Fibroblast of lung (primary cell): ENCODE measurements at regions not wholly inside any gene's neighbourhood (a gene's known extent, or its start where the extent isn't known, plus 50 kb on each side); places are given as distances from the start of the nearest gene placed in this dataset.

Experiments
- DNase-seq, 2 donors: peaks; one replicate each; pipeline versions ENCODE4 v3.0.0 to v3.0.0-alpha.2; 2010; ENCODE audit warnings: low read depth in 2 of 2
- H2AFZ ChIP-seq: 2 replicates; pipeline ENCODE4 v1.5.1; 2012; ENCODE audit warnings: low read length, control low read depth, inconsistent platforms
- H3K27ac ChIP-seq: 2 replicates; pipeline ENCODE4 v1.5.1; 2011; ENCODE audit warnings: low read length, control low read depth; ENCODE audit not compliant: insufficient read depth
- H3K27me3 ChIP-seq: 2 replicates; pipeline ENCODE4 v1.5.1; 2011; ENCODE audit warnings: mild to moderate bottlenecking, low read length; ENCODE audit not compliant: control insufficient read depth, insufficient read depth
- H3K36me3 ChIP-seq: 2 replicates; pipeline ENCODE4 v1.5.1; 2011; ENCODE audit warnings: low read length; ENCODE audit not compliant: control insufficient read depth, insufficient read depth
- H3K4me1 ChIP-seq: 2 replicates; pipeline ENCODE4 v1.5.1; 2011; ENCODE audit warnings: low read length; ENCODE audit not compliant: control insufficient read depth, insufficient read depth; ENCODE audit errors: extremely low read depth
- H3K4me2 ChIP-seq: 2 replicates; pipeline ENCODE4 v1.5.1; 2011; ENCODE audit warnings: low read length, control low read depth; ENCODE audit not compliant: insufficient read depth; ENCODE audit errors: extremely low read depth
- H3K4me3 ChIP-seq, 4 experiments: fragments of 200-600 bp in 1 of 4; sonication (generic) in 1 of 4; replicated peaks in 1 of 4; 2 replicates each; pipeline ENCODE4 v1.5.1; 2011 to 2016; ENCODE audit warnings: low read length in 4 of 4, low read depth in 3 of 4, mild to moderate bottlenecking in 3 of 4, control low read depth in 2 of 4, inconsistent platforms in 1 of 4, mixed read lengths in 1 of 4; ENCODE audit not compliant: insufficient read depth in 1 of 4; ENCODE audit errors: control extremely low read depth in 1 of 4
- H3K79me2 ChIP-seq: 2 replicates; pipeline ENCODE4 v1.5.1; 2012; ENCODE audit warnings: mild to moderate bottlenecking, low read length, inconsistent platforms; ENCODE audit not compliant: control insufficient read depth, insufficient read depth
- H3K9ac ChIP-seq: 2 replicates; pipeline ENCODE4 v1.5.1; 2011; ENCODE audit warnings: mild to moderate bottlenecking, low read length, control low read depth; ENCODE audit not compliant: insufficient read depth
- H3K9me3 ChIP-seq: 2 replicates; pipeline ENCODE4 v1.5.1; 2012; ENCODE audit warnings: low read depth, low read length; ENCODE audit not compliant: control insufficient read depth, insufficient read depth
- H4K20me1 ChIP-seq: 2 replicates; pipeline ENCODE4 v1.5.1; 2011; ENCODE audit warnings: low read length; ENCODE audit not compliant: control insufficient read depth, insufficient read depth; ENCODE audit errors: extremely low read depth
- EZH2 ChIP-seq: IDR thresholded peaks from 2 replicates; pipeline ENCODE4 v1.5.1; 2012; ENCODE audit warnings: low read length, control low read depth, mild to moderate bottlenecking; ENCODE audit errors: missing control alignments
- TF ChIP-seq, protein P1 (sequence below), 2 donors: IDR thresholded peaks in 1 of 2; conservative IDR thresholded peaks in 1 of 2; 1 replicate in 1 of 2; 2 replicates in 1 of 2; pipeline ENCODE4 v1.5.1; 2011 to 2012; ENCODE audit warnings: low read length in 2 of 2, control low read depth in 1 of 2, inconsistent platforms in 1 of 2, low read depth in 1 of 2, mild to moderate bottlenecking in 1 of 2

DNA sequence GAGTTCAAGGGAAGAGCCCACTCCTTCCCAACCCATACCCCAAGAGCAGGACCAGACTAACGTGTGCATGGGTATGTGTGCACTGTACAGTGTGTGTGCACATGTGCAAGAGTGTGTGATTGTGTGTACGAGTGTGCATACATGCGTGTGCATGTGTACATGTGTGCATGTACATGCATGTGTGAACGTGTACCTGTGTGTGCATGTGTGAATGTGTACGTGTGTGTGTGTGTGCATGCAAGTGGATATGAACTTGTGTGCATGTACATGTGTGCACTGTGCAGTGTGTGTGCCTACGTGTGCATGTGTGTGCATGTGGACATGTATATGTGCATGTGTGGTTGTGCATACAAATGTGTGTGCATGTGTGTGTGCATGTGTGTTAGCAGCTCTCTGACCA, 223.1 kb downstream of the RBFOX3 start:
- H3K9me3 ChIP-seq = no peaks in the 10 kb centered on the region
- H3K79me2 ChIP-seq = no peaks in the 10 kb centered on the region
- TF ChIP-seq, protein P1, sequence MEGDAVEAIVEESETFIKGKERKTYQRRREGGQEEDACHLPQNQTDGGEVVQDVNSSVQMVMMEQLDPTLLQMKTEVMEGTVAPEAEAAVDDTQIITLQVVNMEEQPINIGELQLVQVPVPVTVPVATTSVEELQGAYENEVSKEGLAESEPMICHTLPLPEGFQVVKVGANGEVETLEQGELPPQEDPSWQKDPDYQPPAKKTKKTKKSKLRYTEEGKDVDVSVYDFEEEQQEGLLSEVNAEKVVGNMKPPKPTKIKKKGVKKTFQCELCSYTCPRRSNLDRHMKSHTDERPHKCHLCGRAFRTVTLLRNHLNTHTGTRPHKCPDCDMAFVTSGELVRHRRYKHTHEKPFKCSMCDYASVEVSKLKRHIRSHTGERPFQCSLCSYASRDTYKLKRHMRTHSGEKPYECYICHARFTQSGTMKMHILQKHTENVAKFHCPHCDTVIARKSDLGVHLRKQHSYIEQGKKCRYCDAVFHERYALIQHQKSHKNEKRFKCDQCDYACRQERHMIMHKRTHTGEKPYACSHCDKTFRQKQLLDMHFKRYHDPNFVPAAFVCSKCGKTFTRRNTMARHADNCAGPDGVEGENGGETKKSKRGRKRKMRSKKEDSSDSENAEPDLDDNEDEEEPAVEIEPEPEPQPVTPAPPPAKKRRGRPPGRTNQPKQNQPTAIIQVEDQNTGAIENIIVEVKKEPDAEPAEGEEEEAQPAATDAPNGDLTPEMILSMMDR (conservative IDR thresholded peaks at IDR 0.05 in 1 of 2, IDR thresholded peaks at IDR 0.05 in 1 of 2; ENCODE audit: low read depth in 1 of 2, low read length in 2 of 2) = no peak
- no peak for TF ChIP-seq EZH2
- no peak overlapping the region for H2AFZ ChIP-seq
- no peaks in the 10 kb centered on the region for H4K20me1 ChIP-seq
- H3K27me3 ChIP-seq = peaks cover 7% of the 10 kb centered on the region
- DNase-seq = no peak
- H3K36me3 ChIP-seq = no peaks in the 10 kb centered on the region
- H3K4me2 ChIP-seq = no peak overlapping the region
- no peak overlapping the region for H3K9ac ChIP-seq
- no peaks in the 10 kb centered on the region for H3K4me1 ChIP-seq
- H3K4me3 ChIP-seq = no peak overlapping the region
- no peak overlapping the region for H3K27ac ChIP-seq

DNA sequence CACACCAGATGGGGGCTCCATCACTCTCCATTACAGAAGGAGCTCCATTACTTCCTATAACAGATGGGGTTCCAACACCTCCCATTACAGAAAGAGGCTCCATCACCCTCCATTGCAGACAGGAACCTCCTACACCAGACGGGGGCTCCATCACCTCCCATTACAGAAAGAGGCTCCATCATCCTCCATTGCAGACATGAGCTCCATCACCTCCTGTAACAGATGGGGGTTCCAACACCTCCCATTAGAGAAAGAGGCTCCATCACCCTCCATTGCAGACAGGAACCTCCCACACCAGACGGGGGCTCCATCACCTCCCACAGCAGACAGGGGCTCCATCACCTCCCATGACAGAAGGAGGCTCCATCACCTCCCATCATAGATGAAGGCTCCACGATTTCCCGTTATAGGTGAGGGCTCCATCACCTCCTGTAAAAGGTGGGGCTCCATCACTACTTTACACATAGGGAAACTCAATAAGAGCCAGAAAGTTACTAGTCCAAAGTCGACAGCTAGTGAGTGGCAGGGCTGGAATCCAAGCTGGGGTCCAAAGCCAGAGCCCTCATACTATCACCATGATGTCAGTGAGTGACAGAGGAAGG, 224.8 kb downstream of the RBFOX3 start:
- no peak overlapping the region for H3K9ac ChIP-seq

DNA sequence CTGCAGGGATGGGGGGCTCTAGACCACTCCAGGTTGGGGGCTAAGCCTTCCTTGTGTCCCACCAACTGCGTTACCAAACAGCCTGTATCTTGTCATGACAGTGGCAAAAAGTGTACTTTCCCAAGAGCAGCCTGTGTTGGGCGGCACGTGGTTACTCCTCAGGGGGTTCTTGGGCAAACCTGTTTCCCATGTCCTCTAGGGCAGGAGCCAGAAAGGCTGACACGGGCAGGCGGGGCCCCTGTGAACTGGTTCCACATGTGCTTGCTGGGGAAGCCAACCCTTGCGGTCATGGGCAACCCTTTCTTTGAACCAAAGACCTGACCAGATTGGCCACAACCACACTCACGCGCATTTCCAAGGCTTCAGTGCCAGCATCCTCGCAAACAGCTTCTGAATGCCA, 228.5 kb downstream of the RBFOX3 start:
- no peak for DNase-seq
- no peaks in the 10 kb centered on the region for H3K4me1 ChIP-seq
- no peaks in the 10 kb centered on the region for H3K36me3 ChIP-seq
- H3K4me3 ChIP-seq = no peak overlapping the region
- no peaks in the 10 kb centered on the region for H3K9me3 ChIP-seq
- no peaks in the 10 kb centered on the region for H4K20me1 ChIP-seq
- H3K4me2 ChIP-seq = no peak overlapping the region
- H3K27me3 ChIP-seq = no peaks in the 10 kb centered on the region
- no peak for TF ChIP-seq EZH2
- TF ChIP-seq, protein P1 (conservative IDR thresholded peaks at IDR 0.05 in 1 of 2, IDR thresholded peaks at IDR 0.05 in 1 of 2; ENCODE audit: low read depth in 1 of 2, low read length in 2 of 2) = no peak
- no peaks in the 10 kb centered on the region for H3K79me2 ChIP-seq
- H2AFZ ChIP-seq = no peak overlapping the region
- no peak overlapping the region for H3K9ac ChIP-seq
- H3K27ac ChIP-seq = no peak overlapping the region

More for the DNA sequence above, 224.8 kb downstream of the RBFOX3 start:
- TF ChIP-seq, protein P1 (conservative IDR thresholded peaks at IDR 0.05 in 1 of 2, IDR thresholded peaks at IDR 0.05 in 1 of 2; ENCODE audit: low read depth in 1 of 2, low read length in 2 of 2) = no peak
- no peak for TF ChIP-seq EZH2
- H3K36me3 ChIP-seq = no peaks in the 10 kb centered on the region
- H3K27me3 ChIP-seq = no peaks in the 10 kb centered on the region
- no peaks in the 10 kb centered on the region for H3K79me2 ChIP-seq
- H3K4me2 ChIP-seq = no peak overlapping the region
- no peak overlapping the region for H2AFZ ChIP-seq
- no peak overlapping the region for H3K27ac ChIP-seq
- no peaks in the 10 kb centered on the region for H3K9me3 ChIP-seq
- no peaks in the 10 kb centered on the region for H3K4me1 ChIP-seq
- no peak overlapping the region for H3K4me3 ChIP-seq
- H4K20me1 ChIP-seq = no peaks in the 10 kb centered on the region
- no peak for DNase-seq
